ENCODE measurements at regions not wholly inside any gene's neighbourhood (a gene's known extent, or its start where the extent isn't known, plus 50 kb on each side); places are given as distances from the start of the nearest gene placed in this dataset.
"Not testable (repeated sequence)": the region's sequence is repeated elsewhere in the genome, so short reads cannot be mapped to it uniquely, and the experiment has no call there.

DNA sequence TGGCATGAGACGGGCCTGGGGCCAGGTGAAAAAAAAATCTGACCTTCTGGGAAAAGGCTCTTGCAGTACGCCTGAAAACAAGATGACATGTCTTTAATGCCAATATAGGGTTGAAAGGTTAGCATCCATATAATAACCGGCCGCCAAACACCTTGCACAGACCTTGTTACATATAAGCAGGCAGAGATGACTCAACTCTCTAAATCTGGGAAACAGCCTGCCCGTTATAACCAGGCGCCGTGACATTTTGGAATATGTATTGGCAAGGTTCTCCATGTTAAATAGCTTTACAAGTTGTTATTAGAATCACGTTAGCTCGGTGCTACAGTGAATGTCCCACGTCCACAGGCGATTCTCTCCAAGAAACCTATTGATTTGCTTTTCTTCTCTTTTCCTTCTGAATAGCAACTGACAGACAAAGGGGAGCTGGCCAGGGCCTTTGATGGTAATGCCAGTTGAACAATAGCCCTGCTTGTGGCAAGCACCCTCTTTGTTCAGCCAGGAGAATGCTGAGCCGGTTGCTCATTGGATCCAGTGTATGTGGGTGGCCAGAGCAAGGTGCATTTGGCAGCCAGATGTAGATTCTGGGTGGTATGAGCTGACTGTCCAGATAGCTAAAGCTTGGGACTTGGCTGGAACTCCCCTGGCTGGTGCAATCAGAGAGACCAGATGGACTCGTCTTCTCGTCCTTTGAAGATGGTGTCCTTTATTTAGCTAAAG lies 80.1 kb upstream of the AUTS2 start:
- no peak for DNase-seq

DNA sequence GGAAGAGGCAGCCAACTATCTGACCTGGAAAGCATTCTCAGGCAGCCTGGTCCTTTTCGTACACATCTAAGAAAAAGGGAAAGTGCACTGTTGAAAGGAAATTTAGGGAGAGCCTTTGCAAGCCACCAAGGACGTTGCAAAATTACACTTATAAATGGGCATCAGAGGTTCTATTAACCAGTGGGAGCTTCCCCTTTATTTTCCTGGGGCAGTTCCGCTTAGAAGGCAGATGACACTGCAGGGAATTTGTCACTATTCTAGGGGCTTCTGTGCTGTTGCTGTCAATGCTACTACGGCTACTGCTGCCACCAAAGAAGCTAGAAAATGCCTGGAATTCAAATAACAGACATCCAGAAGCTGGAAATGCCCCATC lies 79.6 kb upstream of the AUTS2 start:
- DNase-seq: no peak

DNA sequence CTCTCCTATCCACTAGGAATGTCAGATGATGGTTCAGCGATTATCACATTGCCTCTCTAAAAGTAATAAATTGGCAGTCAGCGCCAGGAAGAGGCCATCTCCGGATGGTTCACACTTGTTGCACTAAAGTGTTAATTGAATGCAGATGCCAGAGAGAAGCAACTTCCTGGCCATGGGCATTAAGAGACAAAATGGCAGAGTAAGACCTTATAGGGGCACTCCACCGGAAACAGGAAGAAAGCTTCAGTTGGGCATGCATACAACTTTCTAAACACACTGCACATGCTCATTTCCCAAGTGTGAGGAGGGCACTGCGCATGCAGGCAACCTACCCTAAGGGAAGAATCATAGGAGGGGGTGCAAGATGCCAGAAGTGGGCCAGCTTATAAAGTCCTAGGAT lies 71.7 kb upstream of the AUTS2 start:
- no peak for DNase-seq

DNA sequence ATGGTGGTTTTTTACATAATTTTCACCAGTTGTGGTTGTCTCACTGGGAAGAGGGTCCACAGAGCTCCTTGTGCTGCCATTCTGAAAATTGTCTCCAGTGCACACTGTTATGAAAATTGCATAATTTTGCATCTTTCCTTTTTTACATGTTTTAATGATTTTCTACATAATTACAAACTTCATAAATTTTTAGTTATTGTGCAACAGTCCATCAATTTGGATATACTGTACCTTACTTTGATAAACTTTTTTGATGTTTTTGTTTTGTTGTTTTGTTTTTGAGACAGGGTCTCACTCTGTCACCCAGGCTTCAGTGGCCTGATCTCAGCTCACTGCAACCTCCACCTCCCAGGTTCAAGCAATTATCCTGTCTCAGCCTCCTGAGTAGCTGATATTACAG lies 70.6 kb upstream of the AUTS2 start:
- no peak for DNase-seq

DNA sequence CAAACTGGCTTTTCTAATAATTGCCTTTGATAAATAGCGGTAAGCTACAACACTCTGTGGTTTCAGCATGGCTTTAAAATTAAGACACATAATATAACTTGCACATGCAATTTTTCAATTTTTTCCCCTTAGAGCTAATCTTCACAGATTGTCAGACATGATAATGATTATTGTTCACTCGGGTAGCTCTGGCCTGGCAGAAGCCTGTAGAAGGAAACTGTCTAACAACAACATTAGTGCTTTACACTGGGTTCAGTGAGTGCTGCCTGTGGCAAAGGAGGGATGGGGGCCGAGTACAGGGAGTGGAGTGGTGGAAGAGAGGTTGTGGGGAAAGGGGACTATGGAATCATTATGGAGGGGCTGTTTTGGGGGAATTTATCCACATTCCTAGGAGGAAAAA lies 67.2 kb upstream of the AUTS2 start:
- no peak for DNase-seq

DNA sequence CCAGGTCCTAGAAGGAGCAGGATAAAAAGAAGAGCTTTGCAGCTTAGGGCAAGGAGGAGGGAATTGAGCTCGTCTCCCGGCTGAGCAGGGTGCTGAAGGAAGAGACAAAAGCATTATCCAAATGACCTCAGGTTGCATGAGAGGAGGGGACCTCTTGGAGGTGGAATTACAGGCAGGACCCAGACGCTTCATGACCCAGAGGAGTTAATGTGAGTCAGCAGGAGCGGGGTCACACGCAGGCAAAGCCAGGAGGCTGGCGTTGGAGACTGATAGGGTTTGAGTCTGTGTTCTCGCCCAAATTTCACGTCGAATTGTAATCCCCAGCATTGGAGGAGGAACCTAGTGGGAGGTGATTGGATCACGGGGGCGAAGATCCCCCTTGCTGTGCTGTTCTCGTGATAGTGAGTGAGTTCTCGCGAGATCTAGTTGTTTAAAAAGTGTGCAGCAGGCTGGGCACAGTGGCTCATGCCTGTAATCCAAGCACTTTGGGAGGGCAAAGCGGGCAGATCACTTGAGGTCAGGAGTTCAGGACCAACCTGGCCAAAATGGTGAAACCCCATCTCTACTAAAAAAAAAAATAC lies 63.7 kb upstream of the AUTS2 start:
- no peak for DNase-seq

DNA sequence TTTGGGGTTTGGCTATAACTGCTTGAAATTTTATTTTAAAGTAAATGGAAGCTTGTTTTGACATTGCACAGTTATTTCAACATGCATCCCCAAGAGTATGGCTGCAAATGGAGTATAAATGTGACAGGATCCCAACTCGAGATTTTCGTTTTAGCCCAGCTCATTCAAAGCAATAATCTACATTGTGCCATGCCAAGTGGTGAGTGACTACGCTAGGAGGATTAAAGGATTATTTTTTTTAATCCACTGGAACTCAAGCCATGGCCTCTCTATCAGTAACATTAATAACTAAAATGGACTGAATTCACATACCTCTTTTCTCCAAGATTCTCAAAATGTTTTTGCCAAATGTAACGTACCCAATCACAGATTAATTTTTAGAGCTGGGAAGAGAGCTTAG lies 60.6 kb upstream of the AUTS2 start:
- no peak for DNase-seq

DNA sequence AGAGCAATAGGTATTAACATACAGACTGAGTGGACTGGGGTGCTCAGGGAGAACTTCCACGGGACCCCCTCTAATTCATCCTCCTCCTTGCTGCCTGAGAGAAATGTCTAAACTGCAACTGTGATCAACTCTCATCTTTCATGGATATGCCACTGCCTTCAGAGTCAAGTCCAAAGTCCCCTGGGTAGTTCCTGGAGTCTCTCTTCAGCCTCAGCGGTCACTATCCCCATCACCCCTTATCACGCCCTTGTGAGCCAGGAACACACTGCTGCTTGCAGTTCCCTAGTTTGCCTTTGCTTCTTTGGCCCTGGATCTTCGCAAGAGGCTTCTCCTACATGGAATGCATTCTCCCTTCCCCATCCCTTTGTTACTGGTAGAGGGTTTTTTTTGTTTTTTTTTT lies 58.7 kb upstream of the AUTS2 start:
- DNase-seq: no peak

DNA sequence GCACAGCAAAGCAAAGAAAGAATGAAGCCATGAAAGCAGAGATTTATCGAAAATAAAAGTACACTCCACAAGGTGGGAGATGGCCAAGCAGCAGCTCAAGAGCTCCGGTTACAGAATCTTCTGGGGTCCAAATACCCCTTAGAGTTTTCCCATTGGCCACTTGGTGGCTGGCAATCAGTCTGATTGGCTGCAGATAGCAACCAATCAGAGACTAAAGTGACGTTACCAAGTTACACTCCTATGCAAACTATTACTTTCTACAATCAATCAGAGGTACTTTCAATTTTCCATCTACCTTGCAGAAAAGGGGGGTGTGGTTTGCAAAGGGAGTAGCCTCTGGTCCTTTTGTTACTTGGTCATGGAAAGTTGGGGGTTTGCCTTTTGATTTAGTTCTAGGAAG lies 58.0 kb upstream of the AUTS2 start:
- no peak for DNase-seq

DNA sequence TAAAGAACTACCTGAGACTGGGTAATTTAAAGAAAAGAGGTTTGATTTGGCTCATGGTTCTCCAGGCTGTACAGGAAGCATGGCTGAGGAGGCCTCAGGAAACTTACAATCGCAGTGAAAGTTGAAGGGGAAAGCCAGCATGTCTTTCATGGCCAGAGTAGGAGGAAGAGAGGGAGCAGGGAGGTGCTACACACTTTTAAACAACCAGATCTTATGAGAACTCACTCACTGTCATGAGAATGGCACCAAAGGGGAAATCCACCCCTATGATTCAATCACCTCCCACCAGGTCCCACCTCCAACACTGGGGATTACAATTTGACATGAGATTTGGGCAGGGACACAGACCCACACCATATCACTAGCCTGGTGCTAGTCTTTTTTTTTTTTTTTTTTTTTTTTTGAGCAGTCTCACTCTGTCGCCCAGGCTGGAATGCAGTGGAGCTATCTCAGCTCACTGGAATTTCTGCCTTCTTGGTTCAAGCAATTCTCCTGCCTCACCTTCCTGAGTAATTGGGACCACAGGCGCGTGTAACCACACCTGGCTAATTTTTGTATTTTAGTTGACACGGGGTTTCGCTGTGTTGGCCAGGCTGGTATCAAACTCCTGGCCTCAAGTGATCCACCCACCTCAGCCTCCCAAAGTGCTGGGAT lies 56.4 kb upstream of the AUTS2 start:
- not testable (repeated sequence) for DNase-seq

DNA sequence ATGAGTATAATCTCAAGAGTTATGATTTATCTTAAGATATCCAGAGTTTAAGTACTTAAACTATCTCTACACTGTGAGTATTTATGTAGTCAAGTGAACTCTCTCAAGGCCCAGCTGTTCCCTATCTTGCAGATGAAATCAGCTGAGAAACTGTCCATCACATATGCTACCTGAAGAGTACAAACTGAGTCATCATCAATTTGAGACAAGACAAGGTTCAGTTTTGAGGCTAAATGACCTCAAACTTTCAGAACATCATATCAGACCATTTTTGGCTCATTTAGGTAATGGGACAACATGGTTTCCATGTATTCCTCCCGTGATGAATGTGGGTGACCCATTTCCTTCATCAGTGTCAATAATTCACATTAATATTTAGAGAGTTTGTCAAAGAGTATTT lies 53.1 kb upstream of the AUTS2 start:
- no peak for DNase-seq

Measured in GF-D8 (cell line).